Osteocyte (in vitro differentiated cells): ENCODE measurements at regions not wholly inside any gene's neighbourhood (a gene's known extent, or its start where the extent isn't known, plus 50 kb on each side); places are given as distances from the start of the nearest gene placed in this dataset.

Experiments used
- DNase-seq: peaks from one replicate; pipeline ENCODE4 v3.0.0; 2021; ENCODE audit warnings: mixed read lengths; ENCODE audit not compliant: unreplicated experiment; ENCODE audit errors: extremely low spot score
- H3K27ac Mint-ChIP-seq: one replicate; pipeline ENCODE4 v1.8.0; 2021; ENCODE audit warnings: mild to moderate bottlenecking, mixed read lengths; ENCODE audit not compliant: unreplicated experiment
- H3K27me3 Mint-ChIP-seq: one replicate; pipeline ENCODE4 v1.8.0; 2021; ENCODE audit warnings: mixed read lengths; ENCODE audit not compliant: unreplicated experiment
- H3K36me3 Mint-ChIP-seq: one replicate; pipeline ENCODE4 v1.8.0; 2021; ENCODE audit warnings: mixed read lengths; ENCODE audit not compliant: unreplicated experiment
- H3K4me1 Mint-ChIP-seq: one replicate; pipeline ENCODE4 v1.8.0; 2021; ENCODE audit warnings: mixed read lengths; ENCODE audit not compliant: unreplicated experiment
- H3K4me3 Mint-ChIP-seq: one replicate; pipeline ENCODE4 v1.8.0; 2021; ENCODE audit warnings: mild to moderate bottlenecking, moderate library complexity, mixed read lengths; ENCODE audit not compliant: unreplicated experiment
- H3K9me3 Mint-ChIP-seq: one replicate; pipeline ENCODE4 v1.8.0; 2021; ENCODE audit warnings: mixed read lengths; ENCODE audit not compliant: unreplicated experiment
- CTCF ChIP-seq: fragments of 200-600 bp; sonication (generic); IDR thresholded peaks from 2 replicates; pipeline ENCODE4 v1.5.0; 2021; ENCODE audit warnings: antibody characterized with exemption, mild to moderate bottlenecking, moderate library complexity

- H3K4me1 Mint-ChIP-seq: no peaks in the 10 kb centered on the region
Measured at GRCh38 chr2:35548171-35548570, 807.4 kb upstream of the CRIM1 start.

GRCh38 chr2:35545301-35545700, 810.3 kb upstream of the CRIM1 start:
- TF ChIP-seq CTCF: no peak
- H3K9me3 Mint-ChIP-seq: no peaks in the 10 kb centered on the region
- no peak overlapping the region for H3K27ac Mint-ChIP-seq
- peaks cover 27% of the 10 kb centered on the region for H3K27me3 Mint-ChIP-seq
- H3K4me1 Mint-ChIP-seq: no peaks in the 10 kb centered on the region
- no peak overlapping the region for H3K4me3 Mint-ChIP-seq
- no peak for DNase-seq
- no peaks in the 10 kb centered on the region for H3K36me3 Mint-ChIP-seq

More at GRCh38 chr2:35548171-35548570, 807.4 kb upstream of the CRIM1 start:
- no peak for TF ChIP-seq CTCF
- Mint-ChIP-seq H3K36me3 (no peaks in the 10 kb centered on the region), H3K4me3 (no peak overlapping the region), H3K27ac (no peak overlapping the region), H3K27me3 (peaks cover 38% of the 10 kb centered on the region), H3K9me3 (no peaks in the 10 kb centered on the region)
- DNase-seq: no peak

GRCh38 chr2:35538796-35539195, 816.8 kb upstream of the CRIM1 start:
- H3K36me3 Mint-ChIP-seq: no peaks in the 10 kb centered on the region
- no peak overlapping the region for H3K4me3 Mint-ChIP-seq
- DNase-seq: no peak
- no peak for TF ChIP-seq CTCF
- no peaks in the 10 kb centered on the region for H3K9me3 Mint-ChIP-seq
- H3K4me1 Mint-ChIP-seq: peaks cover 3% of the 10 kb centered on the region
- H3K27ac Mint-ChIP-seq: no peak overlapping the region
- H3K27me3 Mint-ChIP-seq: peaks cover 8% of the 10 kb centered on the region

GRCh38 chr2:35530615-35531135, 824.9 kb upstream of the CRIM1 start:
- H3K27ac Mint-ChIP-seq: no peak overlapping the region
- no peak overlapping the region for H3K4me3 Mint-ChIP-seq
- DNase-seq: no peak
- H3K36me3 Mint-ChIP-seq: no peaks in the 10 kb centered on the region
- no peak for TF ChIP-seq CTCF
- H3K4me1 Mint-ChIP-seq: no peaks in the 10 kb centered on the region
- H3K9me3 Mint-ChIP-seq: no peaks in the 10 kb centered on the region
- H3K27me3 Mint-ChIP-seq: peaks cover 9% of the 10 kb centered on the region

- H3K9me3 Mint-ChIP-seq: no peaks in the 10 kb centered on the region
- peaks cover 23% of the 10 kb centered on the region for H3K27me3 Mint-ChIP-seq
- H3K4me1 Mint-ChIP-seq: no peaks in the 10 kb centered on the region
- no peaks in the 10 kb centered on the region for H3K36me3 Mint-ChIP-seq
- H3K27ac Mint-ChIP-seq: no peak overlapping the region
- TF ChIP-seq CTCF: no peak
- no peak for DNase-seq
- H3K4me3 Mint-ChIP-seq: no peak overlapping the region
Measured at GRCh38 chr2:35526741-35527140, 828.8 kb upstream of the CRIM1 start.
